Fibroblast of the aortic adventitia (primary cell): ENCODE measurements at regions not wholly inside any gene's neighbourhood (a gene's known extent, or its start where the extent isn't known, plus 50 kb on each side); places are given as distances from the start of the nearest gene placed in this dataset.

ENCODE experiments used
- DNase-seq: peaks from one replicate; pipeline ENCODE4 v3.0.0-alpha.2; 2010; ENCODE audit warnings: low read depth
- H3K4me3 ChIP-seq: 2 replicates; pipeline ENCODE4 v1.5.1; 2011; ENCODE audit warnings: low read depth, mild to moderate bottlenecking, control low read depth, low read length, moderate library complexity
- TF ChIP-seq, protein P1 (sequence below): IDR thresholded peaks from 2 replicates; pipeline ENCODE4 v1.5.1; 2011; ENCODE audit warnings: mild to moderate bottlenecking, low read length, control low read depth, inconsistent platforms; ENCODE audit not compliant: insufficient read depth

DNA sequence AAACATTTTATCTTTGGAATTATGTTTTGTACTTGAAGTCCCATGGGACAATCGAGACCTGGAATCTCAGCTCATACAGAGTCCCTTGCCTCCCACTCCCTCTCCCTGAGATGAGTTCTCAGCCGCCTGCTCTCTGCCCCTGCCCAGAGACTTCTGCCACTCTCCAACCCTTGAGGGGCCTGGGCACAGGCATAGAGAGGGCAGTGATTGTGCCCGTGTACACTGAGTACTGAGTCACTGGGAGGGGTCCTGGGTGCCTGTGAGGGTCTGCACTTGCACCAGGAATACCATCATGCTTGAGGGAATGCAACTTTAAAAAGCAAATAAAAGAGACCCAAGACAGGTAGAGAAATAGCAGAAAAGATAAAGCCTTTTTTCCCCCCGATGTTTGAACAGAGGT is 453.8 kb upstream of the HS3ST5 start:
- no peak overlapping the region for H3K4me3 ChIP-seq

DNA sequence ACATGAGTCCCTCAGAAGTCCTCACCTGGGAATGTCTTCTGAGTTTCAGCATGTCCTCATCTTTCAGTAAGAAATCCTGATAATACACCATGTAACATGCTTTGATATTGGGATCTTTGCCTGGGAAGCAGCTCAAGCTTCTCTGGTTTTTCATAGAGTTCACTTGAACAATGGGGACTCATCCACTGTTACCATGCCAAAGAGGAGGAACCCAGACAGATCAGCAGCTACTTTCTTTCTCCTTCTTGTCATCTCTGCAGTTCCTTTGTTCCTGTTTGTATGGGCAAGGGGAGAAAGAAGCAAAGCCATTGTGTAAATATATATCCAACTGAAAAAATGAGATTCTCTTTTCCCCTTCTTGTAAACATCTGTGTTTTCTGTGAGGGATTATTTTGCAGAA is 450.6 kb upstream of the HS3ST5 start:
- H3K4me3 ChIP-seq = no peak overlapping the region
- TF ChIP-seq, protein P1, sequence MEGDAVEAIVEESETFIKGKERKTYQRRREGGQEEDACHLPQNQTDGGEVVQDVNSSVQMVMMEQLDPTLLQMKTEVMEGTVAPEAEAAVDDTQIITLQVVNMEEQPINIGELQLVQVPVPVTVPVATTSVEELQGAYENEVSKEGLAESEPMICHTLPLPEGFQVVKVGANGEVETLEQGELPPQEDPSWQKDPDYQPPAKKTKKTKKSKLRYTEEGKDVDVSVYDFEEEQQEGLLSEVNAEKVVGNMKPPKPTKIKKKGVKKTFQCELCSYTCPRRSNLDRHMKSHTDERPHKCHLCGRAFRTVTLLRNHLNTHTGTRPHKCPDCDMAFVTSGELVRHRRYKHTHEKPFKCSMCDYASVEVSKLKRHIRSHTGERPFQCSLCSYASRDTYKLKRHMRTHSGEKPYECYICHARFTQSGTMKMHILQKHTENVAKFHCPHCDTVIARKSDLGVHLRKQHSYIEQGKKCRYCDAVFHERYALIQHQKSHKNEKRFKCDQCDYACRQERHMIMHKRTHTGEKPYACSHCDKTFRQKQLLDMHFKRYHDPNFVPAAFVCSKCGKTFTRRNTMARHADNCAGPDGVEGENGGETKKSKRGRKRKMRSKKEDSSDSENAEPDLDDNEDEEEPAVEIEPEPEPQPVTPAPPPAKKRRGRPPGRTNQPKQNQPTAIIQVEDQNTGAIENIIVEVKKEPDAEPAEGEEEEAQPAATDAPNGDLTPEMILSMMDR = no peak
- DNase-seq = no peak

More for the DNA sequence above, 453.8 kb upstream of the HS3ST5 start:
- DNase-seq = no peak
- TF ChIP-seq, protein P1 = no peak

DNA sequence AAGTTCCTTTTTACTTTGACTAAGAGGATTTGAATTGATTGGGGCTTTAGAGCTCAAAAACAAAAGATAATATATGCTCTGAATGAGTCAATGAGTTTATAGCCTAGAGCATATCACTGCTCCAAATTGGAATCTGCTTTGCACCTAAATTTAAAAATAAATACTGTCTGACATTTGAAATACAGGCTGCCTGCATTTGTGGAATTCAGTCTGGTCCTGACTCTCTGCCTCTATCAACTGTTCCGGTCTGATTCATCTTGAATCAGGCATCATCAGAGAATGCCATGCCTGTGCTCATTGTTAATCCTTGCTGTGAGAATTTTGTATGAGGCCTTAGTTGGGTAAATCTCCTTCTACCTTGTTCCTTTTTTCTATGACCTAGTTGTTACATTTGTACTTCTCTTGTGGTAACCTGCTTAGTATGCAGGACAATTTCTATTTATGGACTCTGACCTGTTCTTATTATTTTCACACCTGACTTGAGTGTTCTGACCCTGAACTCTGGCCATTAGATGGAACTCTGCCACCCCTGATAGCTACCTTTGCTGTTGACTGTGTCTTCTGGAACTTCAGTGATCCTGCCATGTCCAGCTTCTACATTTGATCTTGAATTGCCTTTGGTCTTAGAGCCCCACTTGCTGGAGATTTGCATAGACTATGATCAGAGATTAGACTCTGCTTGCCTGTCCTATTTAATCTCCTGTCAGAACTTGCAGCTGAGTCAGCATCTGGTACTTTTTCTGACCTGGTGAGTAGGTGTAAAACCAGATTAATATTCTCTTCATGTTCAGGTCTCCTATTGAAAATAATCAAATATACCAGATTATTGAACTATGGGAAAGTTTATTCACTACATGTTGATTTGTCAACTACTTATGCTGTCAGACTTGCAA is 442.7 kb upstream of the HS3ST5 start:
- TF ChIP-seq, protein P1 = no peak
- no peak overlapping the region for H3K4me3 ChIP-seq
- no peak for DNase-seq

DNA sequence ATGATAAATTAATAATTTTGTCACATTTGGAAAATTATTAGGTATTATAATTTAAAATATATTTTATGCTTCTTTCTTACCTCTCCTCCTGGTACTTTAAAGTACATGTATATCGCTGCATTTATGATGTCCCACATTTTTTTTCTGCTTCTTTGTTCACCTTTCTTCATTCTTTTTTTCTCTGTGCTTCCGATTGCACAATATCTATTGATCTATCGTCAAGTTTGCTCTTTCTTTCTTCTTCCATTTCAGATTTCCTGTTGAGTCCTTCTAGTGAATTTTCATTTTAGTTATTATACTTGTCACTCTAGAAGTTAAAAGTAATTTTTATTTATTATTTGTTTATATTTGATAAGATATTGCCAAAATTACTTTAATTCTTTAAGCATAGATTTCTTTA is 441.0 kb upstream of the HS3ST5 start:
- DNase-seq = no peak
- H3K4me3 ChIP-seq = no peak overlapping the region
- TF ChIP-seq, protein P1 = no peak

DNA sequence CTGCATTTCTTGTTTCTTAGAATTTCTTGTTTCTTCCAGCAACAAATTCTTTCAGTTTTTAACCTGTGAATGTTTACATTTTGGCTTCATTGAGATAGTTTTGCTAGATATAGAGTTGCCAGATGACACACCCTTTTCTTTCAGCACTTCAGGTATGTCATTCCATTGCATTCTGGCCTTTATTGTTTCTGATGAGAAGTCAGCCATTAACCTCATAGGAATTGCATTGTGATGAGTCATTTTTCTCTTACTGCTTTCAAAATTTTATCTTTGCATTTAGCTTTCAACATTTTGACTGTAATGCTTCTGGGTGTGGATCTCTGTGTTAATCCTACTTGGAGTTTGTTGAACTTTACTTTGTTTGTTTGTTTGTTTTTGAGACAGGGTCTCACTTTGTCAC is 440.3 kb upstream of the HS3ST5 start:
- H3K4me3 ChIP-seq = no peak overlapping the region
- no peak for DNase-seq
- TF ChIP-seq, protein P1 = no peak

DNA sequence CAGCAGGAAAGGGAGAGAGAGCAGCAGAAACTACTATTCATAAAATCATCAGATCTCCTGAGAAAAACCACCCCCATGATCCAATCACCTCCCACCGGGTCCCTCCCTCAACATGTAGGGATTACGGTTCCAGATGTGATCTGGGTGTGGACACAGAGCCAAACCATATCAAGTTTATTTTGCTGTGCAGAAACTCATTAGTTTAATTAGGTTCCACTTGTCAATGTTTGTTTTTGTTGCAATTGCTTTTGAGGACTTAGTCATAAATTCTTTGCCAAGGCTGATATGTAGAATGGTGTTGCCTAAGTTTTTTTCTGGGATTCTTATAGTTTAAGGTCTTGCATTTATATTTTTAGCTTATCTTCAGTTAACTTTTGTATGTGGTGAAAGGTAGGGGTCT is 422.0 kb upstream of the HS3ST5 start:
- DNase-seq = no peak
- no peak overlapping the region for H3K4me3 ChIP-seq
- TF ChIP-seq, protein P1 = no peak
